ENCODE measurements at regions not wholly inside any gene's neighbourhood (a gene's known extent, or its start where the extent isn't known, plus 50 kb on each side); places are given as distances from the start of the nearest gene placed in this dataset.
A peak's percentile ranks its signal among the peaks of the same experiment; 100 is the strongest.

DNA sequence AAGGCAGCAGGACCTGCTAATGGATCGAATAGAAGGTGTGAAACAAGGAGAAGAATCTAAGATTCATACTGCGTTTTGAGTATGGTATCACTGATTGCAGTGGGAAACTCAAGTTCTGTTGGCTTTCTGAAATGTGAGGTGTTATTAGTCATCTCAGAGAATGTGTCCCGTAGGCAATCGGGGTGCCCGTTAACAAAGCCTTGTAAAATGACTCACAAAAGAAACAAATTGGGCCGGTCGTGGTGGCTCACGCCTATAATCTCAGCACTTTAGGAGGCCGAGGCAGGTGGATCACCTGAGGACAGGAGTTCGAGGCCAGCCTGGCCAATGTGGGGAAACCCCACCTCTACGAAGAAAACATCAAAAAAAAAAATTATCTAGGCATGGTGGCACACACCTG, 118.2 kb upstream of the C7orf33 start:
- in situ Hi-C loops (cut with HindIII; ENCODE audit: low pct_ligation_motif_present, low pct_unique_long_range_greater_than_20kb, low sequenced_read_pairs): no loop called here
- no peak for DNase-seq

DNA sequence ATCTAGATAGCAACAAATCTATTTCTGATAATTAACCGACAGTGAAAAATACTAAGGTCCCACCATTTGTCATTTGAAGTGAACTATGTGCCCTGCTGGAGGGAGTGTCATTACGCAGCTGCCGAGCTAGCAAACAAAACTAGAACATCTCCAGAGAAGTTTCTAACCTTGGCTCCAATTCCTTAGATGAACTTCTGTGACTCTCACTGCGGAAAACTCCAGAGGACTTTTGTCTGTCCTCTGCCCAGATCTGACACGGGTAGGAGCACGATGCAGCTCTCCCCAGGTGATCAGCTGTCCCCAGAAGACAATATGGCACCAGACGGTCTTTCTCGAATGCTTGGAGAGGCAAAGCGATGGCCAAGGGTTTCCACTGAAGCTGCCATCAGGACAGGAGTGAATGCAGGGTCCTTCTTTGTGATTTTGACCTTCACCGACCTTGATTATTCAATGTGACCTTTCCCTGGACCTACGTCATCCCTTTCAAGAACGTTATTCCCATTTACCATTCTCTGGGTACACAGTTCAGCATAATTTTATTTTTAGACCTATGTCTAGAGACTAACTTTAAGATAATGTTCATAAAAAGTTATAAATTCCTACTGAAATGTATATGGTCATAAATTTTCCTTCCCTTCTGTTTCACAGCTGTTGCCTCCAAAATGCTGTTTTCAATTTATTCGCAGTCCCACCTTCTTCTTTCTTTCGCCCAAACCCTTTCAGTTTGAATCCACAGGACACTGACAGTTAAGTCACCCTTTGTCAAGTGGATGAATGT, 116.7 kb upstream of the C7orf33 start:
- no peak for DNase-seq
- in situ Hi-C loops (cut with HindIII; ENCODE audit: low pct_ligation_motif_present, low pct_unique_long_range_greater_than_20kb, low sequenced_read_pairs): no loop called here

DNA sequence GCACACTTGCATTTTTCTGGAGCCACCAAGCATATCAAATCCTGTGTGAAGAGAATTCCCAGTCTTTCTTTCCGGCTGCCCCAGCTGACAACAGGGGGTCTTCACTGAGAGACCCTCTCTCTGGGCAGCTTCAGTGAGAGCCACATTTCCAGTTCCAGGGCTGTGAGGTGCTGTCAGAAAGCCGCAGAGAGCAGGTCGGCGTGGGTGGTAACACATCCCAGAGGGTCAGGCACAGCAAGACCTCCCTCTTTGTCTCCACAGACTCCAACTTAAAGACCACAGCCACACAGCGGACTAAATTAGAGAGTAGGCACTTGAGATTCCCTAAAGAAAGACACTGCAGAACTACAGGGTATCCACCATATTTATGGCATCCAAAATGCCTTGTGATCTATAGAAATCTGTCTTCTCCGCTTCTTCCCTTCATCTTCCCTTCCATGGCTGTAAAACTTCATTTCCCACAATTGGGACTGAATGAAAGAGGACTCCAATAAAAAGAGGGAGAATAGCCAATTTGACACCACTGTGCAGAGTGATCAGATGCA, 116.0 kb upstream of the C7orf33 start:
- in situ Hi-C loops (cut with HindIII; ENCODE audit: low pct_ligation_motif_present, low pct_unique_long_range_greater_than_20kb, low sequenced_read_pairs): no loop called here
- no peak for DNase-seq

GRCh38 chr7:148478551-148478950, 112.0 kb upstream of the C7orf33 start:
- in situ Hi-C loops (cut with HindIII; ENCODE audit: low pct_ligation_motif_present, low pct_unique_long_range_greater_than_20kb, low sequenced_read_pairs): no loop called here
- DNase-seq: no peak

DNA sequence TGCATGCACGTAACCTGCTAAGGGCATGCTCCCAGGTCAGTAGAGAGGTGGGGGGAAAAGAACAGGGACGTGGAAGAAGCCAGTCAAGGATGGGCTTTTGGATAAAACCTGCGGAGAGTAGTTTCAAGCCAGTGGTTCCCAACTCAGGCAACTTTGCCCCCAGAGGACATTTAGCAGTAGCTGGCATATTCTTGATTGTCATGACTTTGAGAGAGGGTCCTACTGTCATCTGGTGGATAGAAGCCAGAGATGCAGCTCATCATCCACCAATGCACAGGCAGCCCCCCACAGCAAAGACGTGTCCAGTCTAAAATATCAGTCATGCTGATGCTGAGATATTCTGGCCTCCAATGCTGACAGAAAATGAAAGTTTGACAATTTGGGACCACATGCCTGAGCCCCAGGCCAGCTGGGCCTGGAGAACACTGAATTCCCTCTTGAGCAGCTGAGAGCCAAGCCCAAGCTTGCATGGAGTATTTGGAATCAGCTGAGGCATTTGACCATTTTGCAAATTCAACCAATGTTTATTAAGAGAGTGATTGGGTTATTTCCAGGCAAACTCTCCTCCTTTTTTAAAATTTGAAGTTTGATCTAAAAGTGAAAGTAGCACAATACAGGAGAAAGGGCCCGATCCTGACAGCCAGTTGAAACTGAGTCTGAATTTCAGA, 110.0 kb upstream of the C7orf33 start:
- DNase-seq: no peak

GRCh38 chr7:148481147-148481526, 109.4 kb upstream of the C7orf33 start:
- no peak for DNase-seq
- in situ Hi-C loops (cut with HindIII; ENCODE audit: low pct_ligation_motif_present, low pct_unique_long_range_greater_than_20kb, low sequenced_read_pairs): no loop called here

More for the DNA sequence above, 110.0 kb upstream of the C7orf33 start:
- in situ Hi-C loops (cut with HindIII; ENCODE audit: low pct_ligation_motif_present, low pct_unique_long_range_greater_than_20kb, low sequenced_read_pairs): no loop called here

- in situ Hi-C loops (cut with HindIII; ENCODE audit: low pct_ligation_motif_present, low pct_unique_long_range_greater_than_20kb, low sequenced_read_pairs): no loop called here
- no peak for DNase-seq
These were observed 108.5 kb upstream of the C7orf33 start for GRCh38 chr7:148481971-148482626.

DNA sequence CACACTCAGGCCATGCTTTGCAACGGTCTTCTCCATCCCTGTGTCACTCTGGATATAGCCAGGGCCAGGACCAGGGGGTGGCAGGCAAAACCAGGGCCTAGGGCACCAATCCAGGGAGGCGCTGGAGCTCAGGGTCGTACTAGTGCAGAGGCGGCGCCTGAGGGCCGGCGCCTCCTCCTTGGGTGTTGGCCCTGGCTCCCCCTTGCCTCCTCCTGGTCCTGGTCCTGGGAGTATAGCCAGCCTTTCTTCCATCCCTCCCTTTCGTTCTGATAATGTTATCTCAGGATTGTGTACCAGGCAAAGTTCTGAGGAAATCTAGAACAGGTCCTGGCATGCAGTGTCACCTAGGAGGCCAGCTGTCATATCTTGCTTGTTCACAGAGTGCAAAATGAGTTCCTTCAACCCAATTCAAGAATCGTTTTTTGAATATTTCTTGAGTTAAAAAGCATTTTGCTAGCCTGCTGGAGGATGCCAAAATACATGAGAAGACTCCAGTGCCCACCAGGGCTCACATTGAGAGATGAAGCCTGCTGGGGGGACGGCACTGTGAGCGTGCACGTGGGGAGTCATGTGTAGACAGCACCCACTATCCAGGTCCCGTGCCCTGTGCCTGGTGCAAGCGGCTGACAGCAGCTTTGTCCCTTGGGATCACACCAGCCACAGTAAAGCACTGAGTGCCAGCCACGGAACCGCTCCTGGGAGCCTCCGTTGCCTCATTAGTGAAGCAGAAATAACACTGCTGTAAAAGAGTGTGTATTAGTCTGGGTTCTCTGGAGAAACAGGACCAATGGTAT, 106.9 kb upstream of the C7orf33 start:
- in situ Hi-C loops (cut with HindIII; ENCODE audit: low pct_ligation_motif_present, low pct_unique_long_range_greater_than_20kb, low sequenced_read_pairs): no loop called here
- DNase-seq: no peak

GRCh38 chr7:148484486-148484885, 106.1 kb upstream of the C7orf33 start:
- DNase-seq: no peak
- in situ Hi-C loops (cut with HindIII; ENCODE audit: low pct_ligation_motif_present, low pct_unique_long_range_greater_than_20kb, low sequenced_read_pairs): no loop called here

DNA sequence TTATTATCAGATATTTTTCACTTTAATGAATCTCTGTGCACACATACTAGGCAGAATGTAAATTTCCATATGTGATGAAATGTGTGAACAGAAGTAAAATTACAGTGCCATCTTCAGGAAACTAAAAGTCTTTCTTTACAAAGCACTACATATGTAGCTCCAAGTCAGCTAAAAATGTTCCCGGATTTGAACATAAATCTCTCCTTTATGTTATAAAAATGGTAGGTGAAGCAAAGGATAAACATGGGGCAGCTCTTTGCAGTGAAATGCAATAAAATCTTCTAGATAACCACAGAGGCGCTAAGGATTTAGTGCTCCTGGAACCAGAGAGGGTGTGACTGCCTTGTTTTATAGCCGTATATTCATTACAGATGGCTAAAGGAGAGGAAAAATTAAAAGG, 104.9 kb upstream of the C7orf33 start:
- in situ Hi-C loops (cut with HindIII; ENCODE audit: low pct_ligation_motif_present, low pct_unique_long_range_greater_than_20kb, low sequenced_read_pairs): no loop called here
- no peak for DNase-seq

- in situ Hi-C loops (cut with HindIII; ENCODE audit: low pct_ligation_motif_present, low pct_unique_long_range_greater_than_20kb, low sequenced_read_pairs): no loop called here
- no peak for DNase-seq
These were observed 103.6 kb upstream of the C7orf33 start for GRCh38 chr7:148486937-148487336.

GRCh38 chr7:148487912-148488311, 102.7 kb upstream of the C7orf33 start:
- in situ Hi-C loops (cut with HindIII; ENCODE audit: low pct_ligation_motif_present, low pct_unique_long_range_greater_than_20kb, low sequenced_read_pairs): no loop called here

GRCh38 chr7:148489678-148490077, 100.9 kb upstream of the C7orf33 start:
- no peak for DNase-seq
- in situ Hi-C loops (cut with HindIII; ENCODE audit: low pct_ligation_motif_present, low pct_unique_long_range_greater_than_20kb, low sequenced_read_pairs): no loop called here

More at GRCh38 chr7:148487912-148488311, 102.7 kb upstream of the C7orf33 start:
- no peak for DNase-seq

DNA sequence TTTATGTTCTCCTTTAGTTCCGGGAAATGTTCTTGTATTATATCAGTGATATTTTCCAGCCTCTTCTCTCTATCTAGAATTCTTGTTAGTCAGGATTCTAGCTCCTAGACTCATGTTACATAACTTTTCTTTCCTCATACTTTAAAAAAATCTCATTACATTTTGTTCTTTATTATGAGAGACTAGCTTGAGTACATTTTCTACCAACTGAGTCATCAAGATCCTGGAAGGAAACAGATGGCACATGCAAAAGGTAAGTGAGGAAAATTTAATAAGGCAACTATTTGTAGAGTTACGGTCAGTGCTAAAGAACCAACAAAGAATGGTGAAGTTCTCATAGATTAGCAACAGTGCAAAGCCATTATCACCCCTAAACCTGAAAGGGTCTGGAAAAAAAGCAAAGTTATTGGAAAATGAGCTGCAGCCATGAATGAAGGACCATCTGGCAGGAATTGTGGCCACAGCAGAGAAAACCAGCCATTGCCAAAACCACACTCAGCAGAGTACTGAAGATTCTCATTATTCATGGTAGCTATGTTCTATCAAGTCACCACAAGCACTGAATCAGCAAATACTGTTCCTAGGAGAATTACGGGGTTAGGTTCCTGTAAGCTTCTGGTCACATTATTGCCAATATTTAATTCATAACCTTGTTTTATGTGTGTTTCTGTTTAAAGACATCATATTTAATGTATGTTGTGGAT, 98.3 kb upstream of the C7orf33 start:
- in situ Hi-C loops (cut with HindIII; ENCODE audit: low pct_ligation_motif_present, low pct_unique_long_range_greater_than_20kb, low sequenced_read_pairs): no loop called here
- DNase-seq: no peak

- in situ Hi-C loops (cut with HindIII; ENCODE audit: low pct_ligation_motif_present, low pct_unique_long_range_greater_than_20kb, low sequenced_read_pairs): no loop called here
- DNase-seq: no peak
These were observed 95.0 kb upstream of the C7orf33 start for GRCh38 chr7:148495605-148496004.

DNA sequence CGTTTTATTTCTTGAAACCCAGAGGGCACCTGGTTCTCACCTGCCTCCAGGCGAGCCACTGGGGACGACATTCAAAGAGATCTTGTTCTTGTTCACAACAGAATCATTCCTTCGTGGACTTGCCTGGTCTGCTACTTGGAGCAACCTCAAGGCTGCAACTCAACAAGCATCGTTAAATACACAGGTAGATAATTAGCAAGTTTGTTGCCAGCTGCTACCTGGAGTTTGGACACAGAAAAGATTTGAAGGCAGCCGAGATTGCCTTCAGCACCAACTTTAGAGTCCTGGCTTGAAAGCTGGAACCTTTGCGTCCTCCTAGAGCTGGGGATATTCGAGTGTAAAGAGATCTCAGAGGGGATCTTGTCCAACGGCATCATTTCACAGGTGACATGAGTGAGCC, 89.6 kb upstream of the C7orf33 start:
- no peak for DNase-seq
- in situ Hi-C loops (cut with HindIII; ENCODE audit: low pct_ligation_motif_present, low pct_unique_long_range_greater_than_20kb, low sequenced_read_pairs): no loop called here

DNA sequence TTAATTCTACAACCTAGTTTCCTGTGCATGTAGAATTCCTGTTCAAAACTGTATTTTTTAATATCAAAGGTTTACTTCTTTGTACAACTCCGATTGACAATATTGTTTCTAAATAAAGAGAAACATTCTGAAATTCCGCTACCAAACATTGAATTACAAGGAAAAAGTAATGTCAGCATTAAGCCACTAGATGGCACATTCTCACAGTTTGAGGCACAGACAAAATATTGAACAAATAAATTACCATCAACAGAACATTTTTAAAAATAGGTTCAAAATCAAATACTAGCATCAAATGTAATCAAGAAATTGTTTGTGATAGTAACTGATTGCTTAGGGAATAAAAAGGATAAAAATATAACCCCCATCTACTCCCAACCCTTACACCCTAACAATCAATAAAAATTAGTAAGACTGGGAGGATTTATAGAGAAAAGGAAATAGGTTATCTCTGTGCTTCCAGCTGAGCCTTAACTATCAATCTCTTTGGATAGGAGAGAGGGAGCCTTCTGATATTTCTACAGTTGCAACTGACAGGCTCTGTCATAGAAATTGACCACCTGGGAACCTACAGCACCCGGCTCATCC, 86.6 kb upstream of the C7orf33 start:
- in situ Hi-C loops (cut with HindIII; ENCODE audit: low pct_ligation_motif_present, low pct_unique_long_range_greater_than_20kb, low sequenced_read_pairs): no loop called here
- DNase-seq: peak; percentile 58
